ENCODE measurements at regions not wholly inside any gene's neighbourhood (a gene's known extent, or its start where the extent isn't known, plus 50 kb on each side); places are given as distances from the start of the nearest gene placed in this dataset.
"Not testable (repeated sequence)": the region's sequence is repeated elsewhere in the genome, so short reads cannot be mapped to it uniquely, and the experiment has no call there.

DNA sequence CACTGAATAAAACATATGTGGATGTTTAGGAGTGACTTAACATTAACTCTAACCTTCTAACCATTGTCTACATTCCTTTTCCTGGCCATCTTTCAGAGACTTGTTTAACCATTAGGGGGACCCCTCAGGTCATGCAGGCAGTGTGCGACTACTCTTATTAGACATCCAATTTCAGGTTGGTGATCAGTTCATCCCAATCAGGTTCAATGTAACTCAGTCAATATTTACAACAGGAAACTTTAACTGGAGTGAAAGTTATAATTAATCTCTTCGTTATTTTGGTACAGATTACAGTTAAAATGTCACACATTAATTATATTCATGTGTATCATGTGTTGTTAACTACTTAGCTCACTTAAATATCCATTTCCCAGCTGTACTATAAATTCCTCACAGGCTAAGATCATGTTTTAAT, 68.8 kb upstream of the RGS1 start:
- TF ChIP-seq, protein P1, sequence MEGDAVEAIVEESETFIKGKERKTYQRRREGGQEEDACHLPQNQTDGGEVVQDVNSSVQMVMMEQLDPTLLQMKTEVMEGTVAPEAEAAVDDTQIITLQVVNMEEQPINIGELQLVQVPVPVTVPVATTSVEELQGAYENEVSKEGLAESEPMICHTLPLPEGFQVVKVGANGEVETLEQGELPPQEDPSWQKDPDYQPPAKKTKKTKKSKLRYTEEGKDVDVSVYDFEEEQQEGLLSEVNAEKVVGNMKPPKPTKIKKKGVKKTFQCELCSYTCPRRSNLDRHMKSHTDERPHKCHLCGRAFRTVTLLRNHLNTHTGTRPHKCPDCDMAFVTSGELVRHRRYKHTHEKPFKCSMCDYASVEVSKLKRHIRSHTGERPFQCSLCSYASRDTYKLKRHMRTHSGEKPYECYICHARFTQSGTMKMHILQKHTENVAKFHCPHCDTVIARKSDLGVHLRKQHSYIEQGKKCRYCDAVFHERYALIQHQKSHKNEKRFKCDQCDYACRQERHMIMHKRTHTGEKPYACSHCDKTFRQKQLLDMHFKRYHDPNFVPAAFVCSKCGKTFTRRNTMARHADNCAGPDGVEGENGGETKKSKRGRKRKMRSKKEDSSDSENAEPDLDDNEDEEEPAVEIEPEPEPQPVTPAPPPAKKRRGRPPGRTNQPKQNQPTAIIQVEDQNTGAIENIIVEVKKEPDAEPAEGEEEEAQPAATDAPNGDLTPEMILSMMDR (IDR thresholded peaks at IDR 0.05; ENCODE audit: insufficient read depth, low read length), result peak; percentile 41
- H3K4me3 ChIP-seq (ENCODE audit: low read depth, low read length), result no peak overlapping the region
- peak; percentile 56 for DNase-seq (ENCODE audit: low read depth)

DNA sequence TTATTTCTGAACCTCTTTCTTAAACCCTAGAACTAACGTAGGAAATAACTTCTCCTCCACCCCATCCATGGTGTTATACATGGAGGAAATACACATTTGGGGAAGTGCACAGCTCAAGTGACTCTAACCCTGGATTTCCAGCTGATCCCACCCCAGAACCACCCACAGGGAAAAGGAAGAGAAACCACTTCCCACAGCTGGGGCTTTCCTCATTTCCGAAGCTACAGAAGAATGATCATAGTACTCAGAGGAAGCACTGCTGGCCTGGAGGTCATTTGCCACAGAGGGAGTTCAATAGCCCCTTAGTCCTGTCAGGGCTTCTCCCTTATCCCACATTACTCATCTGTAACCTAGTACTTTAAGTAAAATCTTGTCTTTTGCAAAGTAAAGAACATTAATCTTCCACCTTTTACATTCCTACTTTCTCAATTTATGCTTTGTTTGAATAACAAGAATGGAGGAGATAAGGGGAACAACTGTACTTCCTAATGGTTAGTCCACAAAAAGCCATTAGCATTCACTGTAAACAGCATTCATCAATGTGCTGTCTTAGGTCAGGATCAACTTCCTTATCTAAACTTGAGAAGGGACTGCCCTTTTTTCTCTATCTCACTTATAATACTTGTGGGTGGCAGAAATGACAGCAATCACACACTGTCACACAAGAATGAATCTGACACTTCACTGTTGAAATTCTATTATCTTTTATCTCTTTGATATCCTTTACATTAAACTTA, 63.0 kb upstream of the RGS1 start:
- DNase-seq (ENCODE audit: low read depth), result no peak
- no peak overlapping the region for H3K4me3 ChIP-seq (ENCODE audit: low read depth, low read length)
- TF ChIP-seq, protein P1 (IDR thresholded peaks at IDR 0.05; ENCODE audit: insufficient read depth, low read length), result no peak

DNA sequence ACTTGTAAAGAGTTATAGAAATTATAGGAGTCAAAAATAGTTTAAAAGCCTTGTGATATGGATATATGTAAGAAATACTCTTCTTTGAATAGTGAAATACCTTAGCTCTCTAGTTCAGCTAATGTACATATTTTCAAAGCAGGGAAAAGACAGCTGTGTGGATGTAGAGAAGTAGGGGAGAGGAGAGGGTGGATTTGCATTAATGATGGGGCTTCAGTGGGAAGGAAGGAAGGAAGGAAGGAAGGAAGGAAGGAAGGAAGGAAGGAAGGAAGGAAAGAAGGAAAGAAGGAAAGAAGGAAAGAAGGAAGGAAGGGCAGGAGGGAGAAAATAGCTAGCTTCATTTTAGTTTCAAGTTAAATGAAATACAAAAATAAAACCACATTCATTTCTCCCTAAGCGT, 62.4 kb upstream of the RGS1 start:
- no peak for DNase-seq (ENCODE audit: low read depth)
- H3K4me3 ChIP-seq (ENCODE audit: low read depth, low read length), result no peak overlapping the region
- TF ChIP-seq, protein P1 (IDR thresholded peaks at IDR 0.05; ENCODE audit: insufficient read depth, low read length), result no peak

DNA sequence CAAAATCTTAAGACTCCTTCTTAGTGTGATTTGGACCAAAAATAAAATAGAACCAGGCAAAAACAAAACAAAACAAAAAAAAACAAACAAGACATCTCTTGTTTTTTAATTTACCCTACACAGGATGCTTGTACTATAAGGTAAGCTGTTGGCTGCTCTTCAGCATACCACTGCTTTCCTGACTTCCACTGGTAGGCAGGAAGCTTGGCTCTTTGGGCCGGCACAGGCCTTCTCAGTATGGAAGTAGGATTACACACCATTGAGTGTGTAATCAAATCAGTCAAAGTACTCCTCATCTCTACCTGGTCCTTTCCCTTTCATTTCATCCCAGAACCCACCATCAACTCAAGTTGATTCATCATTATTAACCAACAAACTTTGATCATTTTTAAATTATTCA, 61.9 kb upstream of the RGS1 start:
- no peak for DNase-seq (ENCODE audit: low read depth)
- TF ChIP-seq, protein P1 (IDR thresholded peaks at IDR 0.05; ENCODE audit: insufficient read depth, low read length), result no peak
- H3K4me3 ChIP-seq (ENCODE audit: low read depth, low read length), result no peak overlapping the region

DNA sequence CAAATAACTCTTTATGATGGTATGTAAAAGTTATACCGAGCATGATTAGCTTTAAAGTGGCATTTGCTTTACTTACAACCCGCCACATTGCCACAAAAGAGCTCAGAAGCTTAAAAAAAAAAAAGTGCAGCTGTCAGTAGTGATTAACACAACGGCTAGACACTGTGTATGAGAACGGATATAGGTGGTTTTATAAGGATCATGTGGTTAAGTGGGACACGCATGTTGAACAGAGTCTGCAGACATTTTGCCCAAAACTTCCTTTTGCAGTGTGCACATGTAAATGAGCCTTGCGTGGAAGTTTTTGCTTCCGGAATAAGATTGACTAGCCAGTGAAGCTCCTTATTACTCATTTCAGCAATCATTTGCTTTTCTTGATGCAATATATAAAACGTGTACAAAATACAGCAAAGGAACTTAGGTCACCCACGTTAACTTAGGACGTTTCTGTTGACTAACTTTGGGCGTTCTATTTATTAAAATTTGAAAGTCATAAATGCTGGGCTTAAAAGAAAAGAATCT, 58.7 kb upstream of the RGS1 start:
- DNase-seq (ENCODE audit: low read depth), result no peak
- no peak overlapping the region for H3K4me3 ChIP-seq (ENCODE audit: low read depth, low read length)
- TF ChIP-seq, protein P1 (IDR thresholded peaks at IDR 0.05; ENCODE audit: insufficient read depth, low read length), result no peak

DNA sequence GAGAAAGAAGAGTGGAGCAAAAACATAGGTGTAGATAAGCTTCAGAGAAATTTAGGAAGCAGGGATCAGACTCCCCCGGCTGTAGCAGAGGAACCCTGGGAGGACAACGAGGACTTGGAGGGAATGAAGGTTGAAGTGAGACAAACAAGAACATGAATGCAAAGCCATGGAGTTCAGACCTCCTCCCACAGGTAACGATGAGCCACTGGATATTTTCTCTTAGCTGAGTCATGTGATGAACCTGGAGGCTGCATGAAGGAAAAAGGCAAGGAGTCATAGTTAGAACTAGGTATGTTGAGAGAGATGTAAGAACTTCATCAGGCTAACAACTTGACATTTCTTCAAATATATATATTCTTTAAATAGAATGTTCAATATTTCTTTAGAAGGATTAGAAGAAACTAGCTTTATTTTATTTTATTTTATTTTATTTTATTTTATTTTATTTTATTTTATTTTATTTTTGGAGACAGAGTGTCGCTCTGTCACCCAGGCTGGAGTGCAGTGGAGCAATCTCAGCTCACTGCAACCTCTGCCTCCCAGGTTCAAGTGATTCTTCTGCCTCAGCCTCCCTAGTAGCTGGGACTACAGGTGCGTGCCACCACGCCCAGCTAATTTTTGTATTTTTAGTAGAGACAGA, 57.7 kb upstream of the RGS1 start:
- DNase-seq (ENCODE audit: low read depth); H3K4me3 ChIP-seq (ENCODE audit: low read depth, low read length): not testable (repeated sequence)

DNA sequence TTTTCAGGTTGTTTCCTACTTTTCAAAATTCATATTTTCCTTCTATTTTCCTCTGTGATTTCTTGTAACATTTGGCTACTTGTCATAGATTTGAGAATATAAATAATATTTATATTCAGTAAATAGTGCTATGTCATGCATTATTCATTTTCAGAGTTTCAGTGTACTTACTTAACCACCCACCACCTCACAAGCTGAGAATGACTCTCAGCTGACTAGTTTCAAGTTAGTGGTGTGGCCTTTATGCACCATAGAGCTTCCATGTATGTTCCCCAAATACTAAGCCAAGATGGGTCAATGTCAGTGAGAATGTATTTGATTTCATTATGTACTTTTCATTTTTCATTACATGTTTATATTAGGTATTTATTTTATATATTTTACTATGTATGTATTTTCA, 56.9 kb upstream of the RGS1 start:
- TF ChIP-seq, protein P1 (IDR thresholded peaks at IDR 0.05; ENCODE audit: insufficient read depth, low read length), result no peak
- no peak overlapping the region for H3K4me3 ChIP-seq (ENCODE audit: low read depth, low read length)
- DNase-seq (ENCODE audit: low read depth), result no peak
